Calu3 (cell line): ENCODE measurements at regions not wholly inside any gene's neighbourhood (a gene's known extent, or its start where the extent isn't known, plus 50 kb on each side); places are given as distances from the start of the nearest gene placed in this dataset.

Experiments used
- BruUV-seq: library from RNA; stranded (reverse); fragments of 400-500 nt; replicated peaks from 2 replicates; lab custom pipeline; 2021; lab: Mats Ljungman, UMichigan
- CTCF ChIA-PET: fragments of 300-600 bp; sonication (Branson Sonifier 250); formaldehyde crosslinking; loops from one replicate; lab custom pipeline; 2022; ENCODE audit warnings: antibody characterized with exemption; lab: Charles Lee
- DNase-seq: peaks from one replicate; pipeline ENCODE4 v3.0.0; 2022
- H3K27ac Mint-ChIP-seq: one replicate; pipeline ENCODE4 v1.8.0; 2022; ENCODE audit warnings: mixed read lengths; ENCODE audit not compliant: unreplicated experiment
- H3K27me3 Mint-ChIP-seq: one replicate; pipeline ENCODE4 v1.8.0; 2022; ENCODE audit warnings: mixed read lengths; ENCODE audit not compliant: unreplicated experiment
- H3K36me3 Mint-ChIP-seq: one replicate; pipeline ENCODE4 v1.8.0; 2022; ENCODE audit warnings: mild to moderate bottlenecking, moderate library complexity, mixed read lengths; ENCODE audit not compliant: insufficient read depth, unreplicated experiment
- H3K4me1 Mint-ChIP-seq: one replicate; pipeline ENCODE4 v1.8.0; 2022; ENCODE audit warnings: mild to moderate bottlenecking, low read depth, mixed read lengths; ENCODE audit not compliant: unreplicated experiment
- H3K4me3 Mint-ChIP-seq: one replicate; pipeline ENCODE4 v1.8.0; 2022; ENCODE audit warnings: mild to moderate bottlenecking, low read depth, moderate library complexity, mixed read lengths; ENCODE audit not compliant: unreplicated experiment
- H3K9me3 Mint-ChIP-seq: one replicate; pipeline ENCODE4 v1.8.0; 2022; ENCODE audit warnings: low read depth, mixed read lengths; ENCODE audit not compliant: unreplicated experiment
- CTCF ChIP-seq: fragments of 200-600 bp; IDR thresholded peaks from one replicate; pipeline ENCODE4 v1.8.0; 2022; ENCODE audit warnings: antibody characterized with exemption; ENCODE audit not compliant: unreplicated experiment
- intact Hi-C: fragments of 100-400 bp; cut with micrococcal nuclease; formaldehyde crosslinking; loops from one replicate; pipeline ENCODE4 v1.10.0; 2022; ENCODE audit not compliant: unreplicated experiment

DNA sequence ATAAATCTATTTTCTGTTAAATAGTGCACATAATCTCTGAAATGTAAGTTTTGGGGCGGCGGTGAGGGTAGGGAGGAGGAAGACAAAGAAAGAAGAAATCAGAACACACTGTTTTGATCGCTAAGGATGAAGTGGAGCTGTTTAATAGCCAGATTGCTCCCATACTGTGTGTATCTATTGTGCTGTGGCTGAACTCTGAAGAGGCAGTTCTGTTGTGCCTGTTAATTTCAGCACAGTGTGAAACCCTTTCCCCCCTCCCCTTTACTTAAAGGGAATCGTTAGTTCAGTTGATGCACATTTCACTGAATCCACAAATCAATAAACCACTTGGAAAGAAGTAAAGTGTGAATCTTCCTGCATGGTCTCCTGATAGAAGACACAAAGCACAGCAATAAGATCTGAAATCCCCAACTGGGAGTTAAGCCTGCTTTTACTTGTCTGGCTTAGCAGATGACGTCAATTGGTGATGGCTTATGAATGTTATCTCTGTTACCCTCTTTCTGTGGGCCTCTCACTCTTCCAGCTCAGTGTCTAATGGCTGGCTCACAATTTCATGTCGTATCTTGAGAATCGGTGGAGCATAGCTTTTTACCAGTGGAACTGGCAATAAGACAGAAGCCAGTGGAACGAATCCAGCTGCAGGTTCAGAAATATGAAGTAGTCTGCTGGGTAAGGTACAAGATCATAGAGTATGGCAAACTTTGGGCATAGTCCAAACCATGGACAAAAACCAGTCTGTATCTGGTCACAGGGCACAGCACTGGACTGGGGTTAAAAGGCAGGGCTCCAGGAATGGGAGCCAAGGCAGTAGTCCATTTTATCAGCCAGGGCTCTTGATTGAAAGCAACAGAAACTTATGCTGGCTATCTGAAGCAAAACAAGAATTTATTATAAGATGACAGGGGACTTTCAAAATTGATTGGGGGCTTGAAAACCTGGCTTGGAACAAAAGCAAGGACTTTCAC lies 413.5 kb upstream of the SEL1L start:
- Mint-ChIP-seq H3K36me3 (no peaks in the 10 kb centered on the region), H3K27ac (no peak overlapping the region), H3K9me3 (peaks cover 2% of the 10 kb centered on the region), H3K4me1 (no peaks in the 10 kb centered on the region), H3K4me3 (no peak overlapping the region), H3K27me3 (no peaks in the 10 kb centered on the region)
- CTCF ChIA-PET: no interaction called here
- no peak for TF ChIP-seq CTCF
- no peak for DNase-seq
- no TSS peak for BruUV-seq
- intact Hi-C loops: no loop called here

GRCh38 chr14:81952917-81953316 lies 419.3 kb upstream of the SEL1L start:
- CTCF ChIA-PET: no interaction called here
- peaks cover 11% of the 10 kb centered on the region for H3K9me3 Mint-ChIP-seq
- H3K36me3 Mint-ChIP-seq: no peaks in the 10 kb centered on the region
- no peak overlapping the region for H3K27ac Mint-ChIP-seq
- TF ChIP-seq CTCF: no peak
- no peaks in the 10 kb centered on the region for H3K4me1 Mint-ChIP-seq
- no peak for DNase-seq
- no peak overlapping the region for H3K4me3 Mint-ChIP-seq
- intact Hi-C loops: no loop called here
- H3K27me3 Mint-ChIP-seq: no peaks in the 10 kb centered on the region
- BruUV-seq: no TSS peak

GRCh38 chr14:81953419-81953818 lies 419.8 kb upstream of the SEL1L start:
- TF ChIP-seq CTCF: no peak
- peaks cover 13% of the 10 kb centered on the region for H3K9me3 Mint-ChIP-seq
- H3K4me3 Mint-ChIP-seq: no peak overlapping the region
- no peaks in the 10 kb centered on the region for H3K27me3 Mint-ChIP-seq
- DNase-seq: no peak
- H3K4me1 Mint-ChIP-seq: no peaks in the 10 kb centered on the region
- H3K27ac Mint-ChIP-seq: no peak overlapping the region
- H3K36me3 Mint-ChIP-seq: no peaks in the 10 kb centered on the region
- no TSS peak for BruUV-seq
- CTCF ChIA-PET: no interaction called here
- intact Hi-C loops: no loop called here

GRCh38 chr14:81955123-81955522 lies 421.5 kb upstream of the SEL1L start:
- H3K27ac Mint-ChIP-seq: no peak overlapping the region
- H3K27me3 Mint-ChIP-seq: no peaks in the 10 kb centered on the region
- TF ChIP-seq CTCF: no peak
- H3K9me3 Mint-ChIP-seq: peaks cover 16% of the 10 kb centered on the region
- H3K4me3 Mint-ChIP-seq: no peak overlapping the region
- DNase-seq: no peak
- intact Hi-C loops: no loop called here
- no peaks in the 10 kb centered on the region for H3K4me1 Mint-ChIP-seq
- H3K36me3 Mint-ChIP-seq: no peaks in the 10 kb centered on the region
- no TSS peak for BruUV-seq
- CTCF ChIA-PET: no interaction called here
